ENCODE measurements at regions not wholly inside any gene's neighbourhood (a gene's known extent, or its start where the extent isn't known, plus 50 kb on each side); places are given as distances from the start of the nearest gene placed in this dataset.

- TF ChIP-seq RCOR1 (conservative IDR thresholded peaks at IDR 0.05; ENCODE audit: low read depth, low read length) (no peak), ZBTB40 (IDR thresholded peaks at IDR 0.05; ENCODE audit: borderline replicate concordance) (no peak), YY1 (IDR thresholded peaks at IDR 0.05; ENCODE audit: low read depth, low read length) (no peak)
Measured at GRCh38 chr3:73894474-73895213, 269.9 kb upstream of the PDZRN3 start.

Measured in GM12878 (cell line).